K562 (cell line): ENCODE measurements at regions not wholly inside any gene's neighbourhood (a gene's known extent, or its start where the extent isn't known, plus 50 kb on each side); places are given as distances from the start of the nearest gene placed in this dataset.
"Not testable (repeated sequence)": the region's sequence is repeated elsewhere in the genome, so short reads cannot be mapped to it uniquely, and the experiment has no call there.

Source experiments
- CHD7 ChIP-seq: fragments of 200-600 bp; sonication (generic); IDR thresholded peaks from one replicate; pipeline ENCODE4 v1.6.1; 2012; ENCODE audit warnings: mild to moderate bottlenecking, low read depth, low read length, inconsistent platforms
- COPS2 ChIP-seq: fragments of 450-650 bp; conservative IDR thresholded peaks from 2 replicates; pipeline ENCODE4 v1.6.1; 2016; ENCODE audit warnings: mild to moderate bottlenecking, moderate library complexity
- CTCF ChIP-seq, 3 experiments: IDR thresholded peaks in 2 of 3; conservative IDR thresholded peaks in 1 of 3; 2 replicates each; pipeline ENCODE4 v1.5.1; 2011 to 2012; ENCODE audit warnings: low read length in 3 of 3, mild to moderate bottlenecking in 3 of 3, control low read depth in 2 of 3, improper control_type of control experiment in 1 of 3, inconsistent platforms in 1 of 3, low read depth in 1 of 3, mixed read lengths in 1 of 3, moderate library complexity in 1 of 3; ENCODE audit not compliant: insufficient read depth in 2 of 3
- EZH2 ChIP-seq: IDR thresholded peaks from 2 replicates; pipeline ENCODE4 v1.6.1; 2012; ENCODE audit warnings: low read depth, mild to moderate bottlenecking, inconsistent platforms, low read length, borderline replicate concordance
- FOXM1 ChIP-seq, 2 experiments: fragments of 450-650 bp in 1 of 2; sonication (generic) in 1 of 2; formaldehyde crosslinking in 1 of 2; IDR thresholded peaks; 2 replicates each; pipeline versions ENCODE4 v1.6.1 to v1.9.0; 2017 to 2022; ENCODE audit warnings: low read depth in 2 of 2, mild to moderate bottlenecking in 2 of 2, missing genetic modification reagents in 1 of 2, moderate library complexity in 1 of 2
- GATAD2B ChIP-seq: fragments of 450-650 bp; IDR thresholded peaks from 2 replicates; pipeline ENCODE4 v1.6.1; 2017; ENCODE audit warnings: mild to moderate bottlenecking, borderline replicate concordance
- MCM5 ChIP-seq: fragments of 450-650 bp; IDR thresholded peaks from 2 replicates; pipeline ENCODE4 v1.6.1; 2016; ENCODE audit warnings: low read depth
- PBX2 ChIP-seq, 2 experiments: IDR thresholded peaks in 1 of 2; conservative IDR thresholded peaks in 1 of 2; 2 replicates each; pipeline ENCODE4 v1.6.1; 2016; ENCODE audit warnings: low read depth in 2 of 2, mild to moderate bottlenecking in 1 of 2, missing compliant biosample characterization in 1 of 2, missing genetic modification characterization in 1 of 2, moderate library complexity in 1 of 2
- PKNOX1 ChIP-seq: fragments of 450-650 bp; IDR thresholded peaks from 2 replicates; pipeline ENCODE4 v1.6.1; 2016
- POLR2A ChIP-seq: fragments of 450-650 bp; conservative IDR thresholded peaks from 2 replicates; pipeline ENCODE4 v1.6.1; 2016
- SMARCB1 ChIP-seq: IDR thresholded peaks from 2 replicates; pipeline ENCODE4 v1.6.1; 2011; ENCODE audit warnings: improper control_type of control experiment, low read depth; ENCODE audit not compliant: insufficient read length
- YY1 ChIP-seq, 3 experiments: IDR thresholded peaks; 2 replicates each; pipeline ENCODE4 v1.6.1; 2011; ENCODE audit warnings: low read length in 2 of 3, mild to moderate bottlenecking in 2 of 3, moderate library complexity in 2 of 3, borderline replicate concordance in 1 of 3, control low read depth in 1 of 3, low read depth in 1 of 3; ENCODE audit not compliant: insufficient read depth in 3 of 3, insufficient replicate concordance in 2 of 3, control insufficient read depth in 1 of 3, insufficient read length in 1 of 3; ENCODE audit errors: extremely low read depth in 1 of 3
- ZBTB43 ChIP-seq: sonication (generic); formaldehyde crosslinking; IDR thresholded peaks from 2 replicates; pipeline ENCODE4 v1.8.0; 2023; ENCODE audit warnings: mild to moderate bottlenecking, missing genetic modification reagents
- ZNF311 ChIP-seq: fragments of 250-450 bp; sonication (Bioruptor Pico); IDR thresholded peaks from 2 replicates; pipeline ENCODE4 v1.4.0; 2020; ENCODE audit warnings: mild to moderate bottlenecking, moderate library complexity

- peak; percentile 80 for TF ChIP-seq POLR2A
- not testable (repeated sequence) for TF ChIP-seq PKNOX1; PBX2 (CRISPR knock-in tag; IDR thresholded peaks at IDR 0.05; ENCODE audit: low read depth); PBX2 (tag; conservative IDR thresholded peaks at IDR 0.05; ENCODE audit: low read depth); EZH2; ZNF311 (CRISPR knock-in tag); COPS2; CTCF (IDR thresholded peaks at IDR 0.05 in 2 of 3, conservative IDR thresholded peaks at IDR 0.05 in 1 of 3; ENCODE audit: insufficient read depth in 2 of 3, low read depth in 1 of 3, low read length in 3 of 3); FOXM1 (IDR thresholded peaks at IDR 0.05; ENCODE audit: low read depth); FOXM1 (CRISPR knock-in tag; IDR thresholded peaks at IDR 0.05; ENCODE audit: low read depth); ZBTB43 (CRISPR knock-in tag); SMARCB1; CHD7; MCM5; GATAD2B
- peak in 2 of 3 experiments; percentile 76 to 90 for TF ChIP-seq YY1 (IDR thresholded peaks at IDR 0.05; ENCODE audit: borderline replicate concordance in 1 of 3, control insufficient read depth in 1 of 3, extremely low read depth in 1 of 3, insufficient read depth in 3 of 3, insufficient read length in 1 of 3, insufficient replicate concordance in 2 of 3, low read depth in 1 of 3, low read length in 2 of 3)
Measured at GRCh38 chr4:49161111-49161541, 175.1 kb downstream of the CWH43 start.
